Astrocyte of the cerebellum (primary cell): ENCODE measurements at regions not wholly inside any gene's neighbourhood (a gene's known extent, or its start where the extent isn't known, plus 50 kb on each side); places are given as distances from the start of the nearest gene placed in this dataset.

Experiments used
- DNase-seq: peaks from one replicate; pipeline ENCODE4 v3.0.0-alpha.2; 2011; ENCODE audit warnings: low read depth
- H3K4me3 ChIP-seq: 2 replicates; pipeline ENCODE4 v1.5.1; 2011; ENCODE audit warnings: mild to moderate bottlenecking, low read depth, low read length, moderate library complexity
- CTCF ChIP-seq: IDR thresholded peaks from 2 replicates; pipeline ENCODE4 v1.5.1; 2012; ENCODE audit warnings: low read length, low read depth, moderate library complexity, mild to moderate bottlenecking; ENCODE audit errors: missing control alignments
- in situ Hi-C: cut with HindIII; loops from 2 replicates; pipeline ENCODE4 v1.10.0; 2017; ENCODE audit warnings: low sequenced_read_pairs

- H3K4me3 ChIP-seq = no peak overlapping the region
- in situ Hi-C loops = no loop called here
- no peak for DNase-seq
- no peak for TF ChIP-seq CTCF
These were observed 107.4 kb upstream of the ASCC3 start for GRCh38 chr6:100988391-100988984.

GRCh38 chr6:100990070-100990469, 108.9 kb upstream of the ASCC3 start:
- TF ChIP-seq CTCF = no peak
- in situ Hi-C loops = no loop called here
- no peak for DNase-seq
- no peak overlapping the region for H3K4me3 ChIP-seq

GRCh38 chr6:100996409-100996808, 115.3 kb upstream of the ASCC3 start:
- no peak for TF ChIP-seq CTCF
- H3K4me3 ChIP-seq = no peak overlapping the region
- no peak for DNase-seq
- in situ Hi-C loops = no loop called here

GRCh38 chr6:100998111-100998510, 117.0 kb upstream of the ASCC3 start:
- DNase-seq = no peak
- TF ChIP-seq CTCF = no peak
- H3K4me3 ChIP-seq = no peak overlapping the region
- in situ Hi-C loops = no loop called here

- DNase-seq = no peak
- in situ Hi-C loops = no loop called here
- H3K4me3 ChIP-seq = no peak overlapping the region
- no peak for TF ChIP-seq CTCF
These were observed 118.0 kb upstream of the ASCC3 start for GRCh38 chr6:100999034-100999597.

- in situ Hi-C loops = no loop called here
- no peak for DNase-seq
- no peak for TF ChIP-seq CTCF
- no peak overlapping the region for H3K4me3 ChIP-seq
These were observed 119.2 kb upstream of the ASCC3 start for GRCh38 chr6:101000341-101000740.

- in situ Hi-C loops = no loop called here
These were observed 119.9 kb upstream of the ASCC3 start for GRCh38 chr6:101001012-101001411.

More at GRCh38 chr6:101001012-101001411, 119.9 kb upstream of the ASCC3 start:
- no peak for TF ChIP-seq CTCF
- DNase-seq = no peak
- no peak overlapping the region for H3K4me3 ChIP-seq
